ENCODE measurements at regions not wholly inside any gene's neighbourhood (a gene's known extent, or its start where the extent isn't known, plus 50 kb on each side); places are given as distances from the start of the nearest gene placed in this dataset.

DNA sequence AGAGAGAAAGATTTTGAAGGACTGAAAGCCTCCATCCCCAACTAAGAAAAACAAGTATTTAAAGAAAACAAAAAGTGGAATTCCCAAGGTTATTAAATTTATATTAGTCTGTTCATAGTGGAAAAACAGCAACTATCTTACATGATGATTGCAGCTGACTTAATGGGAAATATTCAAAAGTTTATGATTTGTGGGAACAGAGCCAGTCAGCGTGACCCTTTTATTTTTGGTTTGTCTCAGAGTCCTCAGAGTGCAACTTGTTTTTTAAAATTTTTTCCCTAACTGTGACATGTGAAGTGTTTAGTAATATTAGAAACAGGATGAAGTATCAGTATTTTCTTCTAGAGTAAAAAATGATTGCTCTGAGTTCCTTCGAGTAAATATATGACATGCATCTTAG lies 441.9 kb upstream of the MCTP2 start:
- TF ChIP-seq EP300 (IDR thresholded peaks at IDR 0.05), result no peak
- Histone ChIP-seq H3K4me1 (no peaks in the 10 kb centered on the region), H3K36me3 (no peaks in the 10 kb centered on the region), H3K4me3 (no peak overlapping the region), H3K9me3 (peaks cover 0 to 7% (median 0%) of the 10 kb centered on the region in 4 donors), H3K27ac (no peak overlapping the region), H3K27me3 (no peaks in the 10 kb centered on the region)
- no peak for DNase-seq (ENCODE audit: low spot score in 2 of 2)
- 59 to 64% methylated on average over 2 of the region's 2 CpGs for WGBS, 2 donors

DNA sequence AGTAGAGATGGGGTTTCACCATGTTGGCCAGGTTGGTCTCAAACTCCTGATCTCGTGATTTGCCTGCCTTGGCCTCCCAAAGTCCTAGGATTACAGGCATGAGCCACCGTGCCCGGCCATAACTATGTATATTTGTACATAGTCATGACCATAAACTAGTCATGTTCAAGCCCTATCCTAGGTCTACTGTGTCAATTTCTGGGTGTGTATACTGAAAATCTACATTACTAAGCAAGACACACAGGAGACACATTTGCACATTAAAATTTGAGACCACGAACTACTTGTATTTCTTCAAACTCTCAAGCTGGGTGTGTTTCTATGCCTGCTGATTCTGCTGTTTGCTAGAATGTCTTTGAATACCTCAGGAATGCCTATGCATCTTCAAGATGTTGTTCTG lies 451.3 kb upstream of the MCTP2 start:
- no peaks in the 10 kb centered on the region for H3K36me3 ChIP-seq
- WGBS, 2 donors, result 88 to 93% methylated on average over 4 of the region's 4 CpGs
- no peak overlapping the region for H3K27ac ChIP-seq
- no peaks in the 10 kb centered on the region for H3K27me3 ChIP-seq
- no peak for DNase-seq (ENCODE audit: low spot score in 2 of 2)
- no peaks in the 10 kb centered on the region for H3K9me3 ChIP-seq
- no peak overlapping the region for H3K4me3 ChIP-seq
- no peak for TF ChIP-seq POLR2A (IDR thresholded peaks at IDR 0.05)
- H3K4me1 ChIP-seq, result no peaks in the 10 kb centered on the region

DNA sequence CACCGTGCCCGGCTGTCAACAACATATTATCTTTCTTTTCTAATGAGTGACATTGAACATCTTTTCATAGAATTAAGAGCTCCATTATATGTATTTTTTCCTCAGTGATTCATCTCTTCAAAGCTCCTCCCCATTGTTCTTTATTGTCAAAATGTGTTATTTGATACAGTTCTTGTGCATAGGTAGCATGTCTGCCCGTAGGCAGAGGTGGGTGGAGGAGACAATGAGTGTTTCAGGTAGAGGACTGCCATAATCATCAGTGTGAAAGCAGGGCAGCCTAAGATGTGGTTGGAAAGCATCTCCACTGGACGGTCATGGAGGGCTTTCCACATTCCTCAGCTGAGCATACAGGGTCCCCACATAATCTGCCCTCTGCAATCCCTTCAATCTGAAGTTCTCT lies 452.0 kb upstream of the MCTP2 start:
- no peak overlapping the region for H3K27ac ChIP-seq
- no peak overlapping the region for H3K4me3 ChIP-seq
- no peak for DNase-seq (ENCODE audit: low spot score in 2 of 2)
- WGBS, 2 donors, result 87 to 89% methylated on average over 4 of the region's 4 CpGs
- TF ChIP-seq, protein P1, sequence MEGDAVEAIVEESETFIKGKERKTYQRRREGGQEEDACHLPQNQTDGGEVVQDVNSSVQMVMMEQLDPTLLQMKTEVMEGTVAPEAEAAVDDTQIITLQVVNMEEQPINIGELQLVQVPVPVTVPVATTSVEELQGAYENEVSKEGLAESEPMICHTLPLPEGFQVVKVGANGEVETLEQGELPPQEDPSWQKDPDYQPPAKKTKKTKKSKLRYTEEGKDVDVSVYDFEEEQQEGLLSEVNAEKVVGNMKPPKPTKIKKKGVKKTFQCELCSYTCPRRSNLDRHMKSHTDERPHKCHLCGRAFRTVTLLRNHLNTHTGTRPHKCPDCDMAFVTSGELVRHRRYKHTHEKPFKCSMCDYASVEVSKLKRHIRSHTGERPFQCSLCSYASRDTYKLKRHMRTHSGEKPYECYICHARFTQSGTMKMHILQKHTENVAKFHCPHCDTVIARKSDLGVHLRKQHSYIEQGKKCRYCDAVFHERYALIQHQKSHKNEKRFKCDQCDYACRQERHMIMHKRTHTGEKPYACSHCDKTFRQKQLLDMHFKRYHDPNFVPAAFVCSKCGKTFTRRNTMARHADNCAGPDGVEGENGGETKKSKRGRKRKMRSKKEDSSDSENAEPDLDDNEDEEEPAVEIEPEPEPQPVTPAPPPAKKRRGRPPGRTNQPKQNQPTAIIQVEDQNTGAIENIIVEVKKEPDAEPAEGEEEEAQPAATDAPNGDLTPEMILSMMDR (IDR thresholded peaks at IDR 0.05), result no peak
- TF ChIP-seq EP300 (IDR thresholded peaks at IDR 0.05), result no peak
- TF ChIP-seq POLR2A (IDR thresholded peaks at IDR 0.05), result no peak
- H3K9me3 ChIP-seq, result no peaks in the 10 kb centered on the region
- H3K4me1 ChIP-seq, result no peaks in the 10 kb centered on the region
- H3K36me3 ChIP-seq, result no peaks in the 10 kb centered on the region
- no peaks in the 10 kb centered on the region for H3K27me3 ChIP-seq

DNA sequence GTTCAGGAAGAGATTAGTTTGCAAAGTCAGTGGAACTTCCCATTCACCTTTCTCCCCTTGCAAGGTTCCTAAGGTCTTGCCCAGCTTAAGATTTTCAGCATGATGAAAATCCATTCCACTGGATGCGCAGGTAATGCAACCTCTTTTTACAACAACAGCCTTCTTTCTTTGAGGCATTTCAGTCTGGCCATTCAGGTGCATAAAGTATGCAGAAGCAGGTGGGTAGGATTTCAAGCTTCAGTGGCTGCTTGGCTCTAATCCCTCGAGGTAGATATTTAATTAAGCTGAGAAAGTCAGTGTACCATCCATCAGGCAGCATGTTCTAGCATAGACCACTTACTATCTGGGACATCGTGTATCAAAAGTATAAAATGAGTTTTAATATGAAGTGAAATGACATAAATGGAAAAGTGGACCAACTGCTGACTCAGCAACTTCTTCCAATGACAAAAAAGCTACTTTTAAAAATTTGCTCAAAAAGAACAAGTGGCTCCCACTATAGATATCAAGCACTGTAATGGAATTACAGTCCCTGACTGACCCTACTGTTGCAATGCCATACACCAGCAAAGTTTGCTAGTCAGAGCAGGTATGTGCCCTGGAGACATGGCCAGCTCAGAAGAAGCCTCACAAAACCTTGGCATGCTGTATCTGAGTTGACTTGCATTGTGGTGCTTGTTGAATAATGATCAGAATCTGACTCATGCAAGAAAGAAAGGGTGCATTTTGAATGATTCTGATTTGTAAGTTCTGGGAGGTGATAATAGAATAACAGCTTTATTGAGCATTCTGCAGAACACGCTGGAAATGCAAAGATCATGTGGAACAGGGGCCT lies 459.9 kb upstream of the MCTP2 start:
- no peaks in the 10 kb centered on the region for H3K9me3 ChIP-seq
- WGBS, 2 donors, result 78 to 82% methylated on average over 4 of the region's 4 CpGs
- no peaks in the 10 kb centered on the region for H3K27me3 ChIP-seq
- no peak overlapping the region for H3K27ac ChIP-seq
- no peak overlapping the region for H3K4me3 ChIP-seq
- DNase-seq (ENCODE audit: low spot score in 2 of 2), result no peak
- TF ChIP-seq EP300 (IDR thresholded peaks at IDR 0.05) (no peak), POLR2A (IDR thresholded peaks at IDR 0.05) (no peak)
- TF ChIP-seq, protein P1 (IDR thresholded peaks at IDR 0.05), result no peak
- H3K4me1 ChIP-seq, result no peaks in the 10 kb centered on the region
- no peaks in the 10 kb centered on the region for H3K36me3 ChIP-seq

DNA sequence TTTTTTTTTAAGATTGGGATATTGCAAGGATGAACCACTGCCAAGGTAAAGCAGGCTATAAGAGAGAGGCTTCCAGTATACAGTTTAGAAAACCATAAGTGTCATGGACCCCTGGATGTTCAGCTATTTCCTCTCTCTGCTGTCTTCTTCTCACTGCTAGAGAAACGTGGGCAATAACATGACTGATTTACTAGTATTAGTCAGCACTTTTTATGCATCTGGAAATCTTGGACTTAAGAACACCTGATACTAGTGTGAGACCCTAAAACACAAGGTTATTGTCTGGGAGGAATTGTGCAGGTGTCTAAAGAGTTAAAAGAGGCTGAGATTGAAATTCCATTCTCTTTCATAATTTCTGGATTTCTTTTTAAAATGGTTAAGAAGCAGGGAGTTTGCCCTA lies 460.6 kb upstream of the MCTP2 start:
- DNase-seq (ENCODE audit: low spot score in 2 of 2), result no peak
- H3K9me3 ChIP-seq, result no peaks in the 10 kb centered on the region
- H3K4me1 ChIP-seq, result no peaks in the 10 kb centered on the region
- WGBS, 2 donors, result 56 to 57% methylated on average over 1 of the region's 1 CpG
- H3K27ac ChIP-seq, result no peak overlapping the region
- no peaks in the 10 kb centered on the region for H3K36me3 ChIP-seq
- TF ChIP-seq, protein P1 (IDR thresholded peaks at IDR 0.05), result no peak
- TF ChIP-seq POLR2A (IDR thresholded peaks at IDR 0.05) (no peak), EP300 (IDR thresholded peaks at IDR 0.05) (no peak)
- H3K27me3 ChIP-seq, result no peaks in the 10 kb centered on the region
- H3K4me3 ChIP-seq, result no peak overlapping the region

DNA sequence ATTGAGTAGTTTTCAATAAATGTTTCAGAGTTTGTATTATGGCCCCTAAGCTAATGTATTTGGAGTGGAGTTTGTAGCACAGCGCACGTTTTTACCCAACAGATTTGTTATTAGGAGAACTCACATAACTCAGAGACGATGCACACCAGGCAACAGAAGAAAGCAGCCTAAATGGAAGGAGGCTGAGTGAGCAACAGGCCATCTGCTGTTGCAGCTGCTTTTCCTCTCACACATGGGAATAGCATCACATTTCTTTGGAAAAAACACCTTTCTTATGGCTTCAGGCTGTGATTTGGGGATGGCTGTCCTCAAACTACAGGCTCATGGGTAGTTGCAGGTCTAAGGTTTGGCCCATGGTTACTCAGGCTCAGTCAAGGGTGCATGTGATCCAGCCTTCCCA lies 469.3 kb upstream of the MCTP2 start:
- Histone ChIP-seq H3K4me3 (no peak overlapping the region), H3K36me3 (no peaks in the 10 kb centered on the region), H3K27me3 (no peaks in the 10 kb centered on the region), H3K27ac (no peak overlapping the region), H3K9me3 (peaks cover 0 to 3% (median under 1%) of the 10 kb centered on the region in 4 donors), H3K4me1 (no peaks in the 10 kb centered on the region)
- TF ChIP-seq POLR2A (IDR thresholded peaks at IDR 0.05), result no peak
- TF ChIP-seq, protein P1 (IDR thresholded peaks at IDR 0.05), result no peak
- no peak for TF ChIP-seq EP300 (IDR thresholded peaks at IDR 0.05)
- 92% methylated on average over 3 of the region's 3 CpGs for WGBS, 2 donors
- DNase-seq (ENCODE audit: low spot score in 2 of 2), result no peak

Measured in tibial nerve (tissue), 4 donors.